Stomach (tissue), 4 donors: ENCODE measurements at regions not wholly inside any gene's neighbourhood (a gene's known extent, or its start where the extent isn't known, plus 50 kb on each side); places are given as distances from the start of the nearest gene placed in this dataset.

ENCODE experiments used
- CTCF ChIP-seq, 7 experiments: fragments of 450-650 bp in 4 of 7; fragments of 200-600 bp in 3 of 7; sonication (generic) in 3 of 7; IDR thresholded peaks; one replicate each; pipeline ENCODE4 v1.5.1; 2016 to 2019; ENCODE audit warnings: antibody characterized with exemption in 7 of 7, control low read depth in 2 of 7, mild to moderate bottlenecking in 1 of 7
- EP300 ChIP-seq: sonication (generic); formaldehyde crosslinking; IDR thresholded peaks from one replicate; pipeline ENCODE4 v1.6.1; 2017; ENCODE audit warnings: antibody characterized with exemption
- POLR2A ChIP-seq, 4 donors: fragments of 450-650 bp; IDR thresholded peaks; one replicate each; pipeline ENCODE4 v1.6.1; 2016; ENCODE audit warnings: antibody characterized with exemption in 4 of 4, control low read depth in 2 of 4, mild to moderate bottlenecking in 1 of 4, moderate library complexity in 1 of 4
- POLR2AphosphoS5 ChIP-seq, 3 donors: sonication (generic); formaldehyde crosslinking; IDR thresholded peaks; one replicate each; pipeline ENCODE4 v1.6.1; 2016; ENCODE audit warnings: antibody characterized with exemption in 3 of 3

GRCh38 chr7:152486968-152487367 is 51.2 kb upstream of the KMT2C start:
- TF ChIP-seq CTCF (IDR thresholded peaks at IDR 0.05) = no peak
- TF ChIP-seq POLR2A (IDR thresholded peaks at IDR 0.05) = no peak
- TF ChIP-seq POLR2AphosphoS5 (IDR thresholded peaks at IDR 0.05) = no peak
- TF ChIP-seq EP300 = no peak
